Stomach (tissue), 4 donors: ENCODE measurements at regions not wholly inside any gene's neighbourhood (a gene's known extent, or its start where the extent isn't known, plus 50 kb on each side); places are given as distances from the start of the nearest gene placed in this dataset.

Experiments used
- EP300 ChIP-seq: sonication (generic); formaldehyde crosslinking; IDR thresholded peaks from one replicate; pipeline ENCODE4 v1.6.1; 2017; ENCODE audit warnings: antibody characterized with exemption
- POLR2A ChIP-seq, 4 donors: fragments of 450-650 bp; IDR thresholded peaks; one replicate each; pipeline ENCODE4 v1.6.1; 2016; ENCODE audit warnings: antibody characterized with exemption in 4 of 4, control low read depth in 2 of 4, mild to moderate bottlenecking in 1 of 4, moderate library complexity in 1 of 4
- POLR2AphosphoS5 ChIP-seq, 3 donors: sonication (generic); formaldehyde crosslinking; IDR thresholded peaks; one replicate each; pipeline ENCODE4 v1.6.1; 2016; ENCODE audit warnings: antibody characterized with exemption in 3 of 3
- TF ChIP-seq, protein P1 (sequence below), 7 experiments: fragments of 450-650 bp in 4 of 7; fragments of 200-600 bp in 3 of 7; sonication (generic) in 3 of 7; IDR thresholded peaks; one replicate each; pipeline ENCODE4 v1.5.1; 2016 to 2019; ENCODE audit warnings: antibody characterized with exemption in 7 of 7, control low read depth in 2 of 7, mild to moderate bottlenecking in 1 of 7

DNA sequence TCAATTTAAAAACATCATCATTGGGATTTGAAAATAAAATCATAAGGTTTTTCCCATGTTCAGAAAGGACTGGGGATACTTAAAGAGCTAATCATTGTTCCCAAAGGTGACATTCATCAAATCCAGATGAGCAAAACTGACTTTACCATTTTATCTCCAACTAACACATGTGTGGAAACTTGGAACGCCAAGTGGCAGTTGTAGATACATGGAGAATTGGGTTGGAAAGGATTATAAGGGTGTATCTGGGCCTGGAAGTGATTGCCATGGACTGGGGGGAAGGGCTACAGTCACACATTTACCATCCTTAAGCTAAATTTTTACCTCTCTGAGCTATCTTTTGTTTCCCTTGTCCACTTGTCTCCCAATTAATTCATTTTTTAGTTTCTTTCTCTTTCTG, 203.4 kb downstream of the SLC39A8 start:
- TF ChIP-seq, protein P1, sequence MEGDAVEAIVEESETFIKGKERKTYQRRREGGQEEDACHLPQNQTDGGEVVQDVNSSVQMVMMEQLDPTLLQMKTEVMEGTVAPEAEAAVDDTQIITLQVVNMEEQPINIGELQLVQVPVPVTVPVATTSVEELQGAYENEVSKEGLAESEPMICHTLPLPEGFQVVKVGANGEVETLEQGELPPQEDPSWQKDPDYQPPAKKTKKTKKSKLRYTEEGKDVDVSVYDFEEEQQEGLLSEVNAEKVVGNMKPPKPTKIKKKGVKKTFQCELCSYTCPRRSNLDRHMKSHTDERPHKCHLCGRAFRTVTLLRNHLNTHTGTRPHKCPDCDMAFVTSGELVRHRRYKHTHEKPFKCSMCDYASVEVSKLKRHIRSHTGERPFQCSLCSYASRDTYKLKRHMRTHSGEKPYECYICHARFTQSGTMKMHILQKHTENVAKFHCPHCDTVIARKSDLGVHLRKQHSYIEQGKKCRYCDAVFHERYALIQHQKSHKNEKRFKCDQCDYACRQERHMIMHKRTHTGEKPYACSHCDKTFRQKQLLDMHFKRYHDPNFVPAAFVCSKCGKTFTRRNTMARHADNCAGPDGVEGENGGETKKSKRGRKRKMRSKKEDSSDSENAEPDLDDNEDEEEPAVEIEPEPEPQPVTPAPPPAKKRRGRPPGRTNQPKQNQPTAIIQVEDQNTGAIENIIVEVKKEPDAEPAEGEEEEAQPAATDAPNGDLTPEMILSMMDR (IDR thresholded peaks at IDR 0.05): no peak
- TF ChIP-seq EP300: no peak
- TF ChIP-seq POLR2A (IDR thresholded peaks at IDR 0.05): no peak
- no peak for TF ChIP-seq POLR2AphosphoS5 (IDR thresholded peaks at IDR 0.05)
